HG02763 (cell line): ENCODE measurements at regions not wholly inside any gene's neighbourhood (a gene's known extent, or its start where the extent isn't known, plus 50 kb on each side); places are given as distances from the start of the nearest gene placed in this dataset.
A peak's percentile ranks its signal among the peaks of the same experiment; 100 is the strongest.

ENCODE experiments used
- ATAC-seq: cut with Tn5 transposase; IDR thresholded peaks from one replicate; pipeline ENCODE4 v1.9.1; 2021; ENCODE audit warnings: mild to moderate bottlenecking, moderate library complexity; ENCODE audit not compliant: unreplicated experiment

GRCh38 chr11:8823174-8823742 is 87.7 kb upstream of the AKIP1 start:
- ATAC-seq = no peak

DNA sequence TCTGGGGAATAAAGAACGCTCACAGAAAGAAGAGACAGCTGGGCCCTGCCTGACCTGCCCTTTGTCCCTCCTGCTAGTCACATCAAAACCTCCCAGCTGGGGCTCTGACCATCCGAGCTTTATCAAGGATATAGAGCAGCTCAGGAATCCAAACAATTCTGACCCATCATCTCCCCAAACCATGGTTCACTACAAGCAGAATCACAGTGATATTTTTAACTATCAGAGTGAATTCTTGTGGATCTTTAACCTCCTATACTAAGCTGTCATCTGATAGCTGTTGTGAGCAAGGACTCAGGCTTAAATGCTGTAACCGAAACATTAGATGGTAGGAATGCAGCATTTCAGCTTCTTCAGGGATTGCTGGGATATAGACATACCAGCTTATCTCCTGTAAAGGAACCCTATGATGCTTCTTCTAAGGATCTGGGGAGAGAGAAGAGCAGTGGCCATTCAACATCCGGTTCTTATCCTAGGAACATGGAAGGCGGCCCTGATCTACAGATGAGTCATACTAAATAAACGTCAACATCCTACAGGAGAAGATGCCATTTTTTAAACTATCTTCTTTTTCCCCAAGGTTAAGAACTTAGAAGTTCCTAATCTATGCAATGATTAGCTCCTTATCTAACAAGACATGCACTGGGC is 84.7 kb upstream of the AKIP1 start:
- no peak for ATAC-seq

- no peak for ATAC-seq
Observed at GRCh38 chr11:8826901-8827560, 84.0 kb upstream of the AKIP1 start.

DNA sequence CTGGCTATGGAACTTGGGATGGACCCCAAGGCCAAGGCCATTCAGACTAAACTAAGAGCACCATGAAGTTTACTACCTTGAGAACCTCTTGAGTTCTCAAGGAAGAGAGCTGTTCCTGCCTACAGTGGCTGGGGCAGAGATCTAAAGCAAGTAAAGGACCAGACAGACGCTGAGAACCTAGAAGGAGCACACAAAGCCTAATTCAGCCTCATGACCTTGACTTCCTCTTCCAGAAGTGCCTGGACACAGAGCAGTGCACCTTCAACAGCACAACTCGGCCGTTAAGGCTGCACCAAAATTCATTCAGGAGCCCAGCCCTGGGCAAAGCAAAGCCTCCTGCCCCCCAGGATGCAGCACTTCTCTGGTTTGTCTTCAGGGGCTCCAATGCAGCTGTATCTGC is 82.9 kb upstream of the AKIP1 start:
- no peak for ATAC-seq

DNA sequence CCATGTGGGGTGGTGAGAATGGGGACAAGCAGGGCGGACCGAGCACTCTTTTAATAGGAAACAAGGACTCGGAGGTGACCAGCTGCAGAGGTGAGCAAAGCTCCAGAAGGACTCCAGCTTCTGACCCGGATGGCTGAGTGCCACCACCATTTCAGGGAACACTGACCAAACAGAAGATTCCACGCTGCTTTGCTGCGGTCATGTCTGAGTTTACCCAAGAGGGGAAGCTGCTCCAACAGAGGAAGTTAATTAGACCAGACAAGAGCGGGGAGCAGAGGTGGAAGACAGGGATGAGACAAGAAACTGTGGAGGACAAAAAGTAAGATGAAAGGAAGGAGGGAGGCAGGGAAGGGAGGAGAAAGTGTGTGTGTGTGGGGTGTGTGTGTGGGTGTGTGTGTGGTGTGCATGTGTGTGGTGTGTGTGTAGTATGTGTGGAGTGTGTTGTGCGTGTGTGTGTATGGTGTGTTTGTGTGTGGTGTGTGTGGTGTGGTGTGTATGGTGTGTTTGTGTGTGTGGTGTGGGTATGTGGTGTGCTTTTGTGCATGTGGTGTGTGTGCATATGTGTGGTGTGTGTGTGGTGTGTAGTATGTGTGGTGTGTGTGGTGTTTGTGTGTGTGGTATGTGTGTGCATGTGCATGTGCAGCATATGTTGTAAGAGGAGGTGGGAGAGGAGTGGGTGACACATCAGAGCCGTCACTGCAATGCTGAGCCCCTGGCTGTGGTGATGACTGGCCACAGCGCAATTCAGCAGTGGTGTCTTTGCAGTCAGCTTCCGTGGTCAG is 82.2 kb upstream of the AKIP1 start:
- no peak for ATAC-seq

DNA sequence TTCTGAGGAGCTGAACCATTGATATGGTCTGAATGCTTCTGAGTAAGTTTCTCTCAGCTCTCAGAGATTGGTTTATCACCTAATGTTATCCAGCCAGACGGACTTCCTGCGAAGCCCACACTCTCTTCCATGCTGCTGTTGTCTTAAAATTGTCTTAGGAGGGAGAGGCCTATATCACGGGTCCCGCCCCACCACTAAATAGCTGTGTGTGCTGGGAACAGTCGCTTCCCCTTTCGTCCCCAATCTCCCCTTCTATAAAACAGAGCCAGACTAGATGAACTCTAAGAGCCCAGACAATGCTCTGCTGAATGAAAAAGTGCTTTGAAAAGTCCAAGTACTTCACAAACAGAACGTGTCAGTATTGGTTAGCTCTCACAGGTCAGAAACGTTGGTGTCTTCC is 81.4 kb upstream of the AKIP1 start:
- no peak for ATAC-seq

DNA sequence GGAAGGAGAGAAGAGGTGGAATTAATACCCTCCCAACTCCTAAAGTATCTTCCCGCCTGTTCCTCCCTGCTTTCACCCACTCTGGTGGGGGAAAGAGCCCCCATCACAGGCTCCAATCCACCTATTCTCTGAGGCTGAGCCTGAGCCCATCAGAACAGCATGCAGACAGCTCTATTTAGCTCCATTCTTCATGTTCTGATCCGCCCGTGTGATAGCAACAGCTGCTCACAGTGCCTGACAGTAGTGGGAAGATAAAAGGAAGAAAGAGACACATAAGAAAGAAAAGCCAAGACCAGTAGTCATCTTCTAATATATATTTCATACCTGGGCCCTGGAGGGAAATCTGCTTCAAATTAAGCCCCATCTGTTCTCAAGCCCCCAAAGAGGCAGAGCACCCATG is 80.3 kb upstream of the AKIP1 start:
- ATAC-seq = no peak

GRCh38 chr11:8831861-8832260 is 79.1 kb upstream of the AKIP1 start:
- ATAC-seq = no peak

DNA sequence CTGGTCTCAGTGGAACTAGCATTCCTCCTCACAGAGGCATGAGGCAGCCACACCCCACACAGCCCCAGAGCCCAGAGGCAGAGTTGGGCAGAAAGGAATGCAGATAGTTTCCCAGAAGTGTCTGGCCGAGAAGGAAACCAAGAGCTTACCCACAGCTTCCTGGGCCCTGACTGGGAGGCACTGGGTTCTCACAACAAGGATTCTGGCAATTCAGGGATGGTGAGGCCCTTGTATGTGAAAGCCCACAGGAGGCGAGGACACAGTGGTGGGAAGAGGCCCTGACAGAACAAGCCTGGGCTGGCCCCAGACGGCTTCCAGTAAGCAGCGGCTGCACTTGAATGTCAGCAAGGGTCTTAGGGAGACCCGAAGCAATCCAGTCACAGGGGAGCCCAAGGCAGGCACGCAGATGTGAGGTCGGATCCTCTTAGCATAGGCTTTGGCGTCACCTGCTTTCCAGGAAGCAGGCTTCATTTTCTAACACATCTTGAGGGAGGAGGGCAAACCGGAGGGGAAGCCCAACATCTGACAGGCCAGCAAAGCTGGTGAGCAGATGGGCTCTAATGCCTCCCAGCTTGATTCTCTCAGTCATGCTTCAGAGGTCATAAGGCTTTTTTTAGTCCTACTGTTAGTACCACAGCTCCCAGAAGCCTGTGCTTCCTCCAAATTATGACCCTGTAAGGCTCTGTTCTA is 78.3 kb upstream of the AKIP1 start:
- ATAC-seq = peak; percentile 79

GRCh38 chr11:8833568-8834315 is 77.2 kb upstream of the AKIP1 start:
- no peak for ATAC-seq

GRCh38 chr11:8834379-8834778 is 76.6 kb upstream of the AKIP1 start:
- ATAC-seq = no peak

GRCh38 chr11:8838248-8838647 is 72.7 kb upstream of the AKIP1 start:
- no peak for ATAC-seq

DNA sequence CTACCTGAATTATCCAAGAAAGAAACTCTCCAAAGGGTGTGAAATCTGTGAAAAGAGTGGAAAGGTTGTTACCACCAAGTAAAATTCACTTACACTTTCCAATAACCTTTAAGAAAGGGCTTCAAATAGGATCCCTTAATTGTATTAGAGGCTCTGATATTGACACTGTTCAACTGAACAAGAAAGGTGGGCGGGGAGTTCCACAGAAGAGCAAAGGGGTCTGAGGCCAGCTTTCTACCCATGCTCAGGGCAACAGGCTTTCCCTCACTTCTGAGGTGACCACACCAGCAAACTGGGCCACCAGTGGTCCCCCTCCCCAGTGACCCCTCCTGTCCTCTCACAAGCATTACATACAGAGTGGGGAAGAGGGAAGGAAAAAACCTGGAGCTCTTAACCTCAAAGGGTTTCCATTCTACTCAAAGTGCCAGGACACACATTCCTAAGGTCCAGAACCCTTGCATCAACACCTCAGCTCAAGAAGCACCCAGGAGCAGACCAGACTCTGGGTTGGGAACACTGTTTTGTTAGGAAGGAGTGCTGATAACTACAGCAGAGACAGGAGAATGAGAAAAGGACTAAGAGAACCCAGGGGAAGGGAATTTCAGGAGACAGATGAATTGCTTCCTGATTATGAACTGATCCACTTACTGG is 71.6 kb upstream of the AKIP1 start:
- ATAC-seq = no peak

DNA sequence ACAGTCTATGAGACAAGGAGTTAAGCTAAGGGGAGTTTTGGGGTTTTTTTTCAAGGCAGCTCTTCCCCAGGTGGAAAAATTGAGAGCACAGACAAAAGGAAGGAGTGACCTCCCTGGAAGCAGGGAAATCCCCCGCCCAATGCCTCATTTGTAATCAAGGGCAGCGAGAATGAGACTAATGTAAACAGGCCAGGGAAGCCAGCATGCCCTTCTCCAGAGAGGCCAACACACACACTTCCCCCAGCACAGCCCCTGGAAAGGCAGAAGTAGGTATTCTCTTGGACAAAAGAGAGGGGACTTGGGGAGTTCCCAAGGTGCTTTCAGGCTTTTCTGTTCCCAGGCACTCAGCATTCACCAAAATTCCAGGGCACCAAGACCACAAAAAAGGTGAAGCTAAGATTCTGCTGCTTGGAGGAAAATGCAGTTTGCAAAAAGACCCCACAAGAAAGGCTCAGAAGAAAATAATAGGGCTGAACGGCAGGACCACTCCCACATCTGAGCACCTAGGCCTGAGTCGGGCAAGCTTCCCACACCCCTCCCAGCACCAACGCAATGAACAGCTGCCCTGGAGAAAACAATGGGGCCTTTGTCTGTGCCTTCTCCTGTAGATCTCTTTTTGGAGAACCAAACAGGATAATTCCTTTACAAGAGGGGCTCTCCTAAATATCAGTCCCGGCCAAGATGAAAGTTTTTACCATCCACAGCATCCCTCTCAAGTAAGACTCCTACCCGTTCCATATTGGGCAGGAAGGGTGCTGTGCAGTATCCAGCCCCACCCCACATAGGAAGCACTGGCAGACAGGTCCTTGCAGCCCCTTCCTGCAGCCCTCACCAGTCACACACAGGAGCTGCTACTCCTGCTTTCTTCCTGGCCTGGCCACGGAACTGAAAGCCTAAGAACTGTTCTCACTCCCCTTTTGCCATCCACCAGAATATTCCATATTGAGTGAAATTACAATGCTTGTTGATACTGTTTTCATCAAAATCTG is 70.7 kb upstream of the AKIP1 start:
- no peak for ATAC-seq

- ATAC-seq = no peak
Observed at GRCh38 chr11:8841899-8842298, 69.1 kb upstream of the AKIP1 start.

- no peak for ATAC-seq
Observed at GRCh38 chr11:8858808-8859207, 52.2 kb upstream of the AKIP1 start.
